Erythroblast (primary cell): ENCODE measurements at regions not wholly inside any gene's neighbourhood (a gene's known extent, or its start where the extent isn't known, plus 50 kb on each side); places are given as distances from the start of the nearest gene placed in this dataset.

Experiments used
- GATA1 ChIP-seq: IDR thresholded peaks from 2 replicates; pipeline ENCODE4 v1.6.1; 2011; ENCODE audit warnings: low read depth, mild to moderate bottlenecking, control low read depth, low read length, moderate library complexity
- POLR2A ChIP-seq: IDR thresholded peaks from 2 replicates; pipeline ENCODE4 v1.6.1; 2011; ENCODE audit warnings: mild to moderate bottlenecking, low read length

DNA sequence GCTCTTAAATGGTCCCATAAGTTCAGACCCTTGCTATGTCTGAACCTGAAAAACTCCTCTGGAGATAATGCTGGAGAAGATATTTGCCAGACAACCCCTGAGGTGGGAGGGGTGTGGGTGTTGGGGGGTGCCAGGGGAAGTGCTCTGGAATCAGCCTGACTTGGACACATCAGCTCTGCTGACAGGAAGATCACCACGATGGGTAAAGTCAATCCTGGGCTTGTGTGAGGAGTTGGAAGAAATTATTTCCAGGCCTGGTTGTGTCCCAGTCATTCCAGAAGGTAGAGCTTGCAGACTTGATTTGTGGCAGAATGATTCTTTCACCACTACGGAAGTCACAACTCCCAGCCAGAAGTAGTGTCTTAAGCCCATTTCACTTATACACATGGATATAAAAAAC lies 60.3 kb upstream of the UNC5B start:
- TF ChIP-seq POLR2A (no peak), GATA1 (no peak)
